Progenitor cell of endocrine pancreas (in vitro differentiated cells): ENCODE measurements at regions not wholly inside any gene's neighbourhood (a gene's known extent, or its start where the extent isn't known, plus 50 kb on each side); places are given as distances from the start of the nearest gene placed in this dataset.

Source experiments
- DNase-seq: peaks from one replicate; pipeline ENCODE4 v3.0.0; 2021; ENCODE audit warnings: low spot score; ENCODE audit not compliant: unreplicated experiment
- H3K27ac Mint-ChIP-seq: 2 replicates; pipeline ENCODE4 v1.8.0; 2021; ENCODE audit warnings: mild to moderate bottlenecking, moderate library complexity, mixed read lengths
- H3K27me3 Mint-ChIP-seq: 2 replicates; pipeline ENCODE4 v1.8.0; 2021; ENCODE audit warnings: mixed read lengths
- H3K36me3 Mint-ChIP-seq: 2 replicates; pipeline ENCODE4 v1.8.0; 2022; ENCODE audit warnings: mixed read lengths; ENCODE audit not compliant: insufficient read depth
- H3K4me1 Mint-ChIP-seq: 2 replicates; pipeline ENCODE4 v1.8.0; 2021; ENCODE audit warnings: low read depth, mixed read lengths
- H3K4me3 Mint-ChIP-seq: 2 replicates; pipeline ENCODE4 v1.8.0; 2021; ENCODE audit warnings: low read depth, mild to moderate bottlenecking, moderate library complexity, mixed read lengths
- H3K9me3 Mint-ChIP-seq: 2 replicates; pipeline ENCODE4 v1.8.0; 2021; ENCODE audit warnings: low read depth, mixed read lengths
- TF ChIP-seq, protein P1 (sequence below): fragments of 200-600 bp; sonication (generic); IDR thresholded peaks from one replicate; pipeline ENCODE4 v1.5.0; 2021; ENCODE audit warnings: antibody characterized with exemption, mild to moderate bottlenecking; ENCODE audit not compliant: unreplicated experiment

GRCh38 chr9:38259519-38260218 lies 132.8 kb upstream of the ALDH1B1 start:
- Mint-ChIP-seq H3K9me3 (peaks cover 14% of the 10 kb centered on the region), H3K4me1 (no peaks in the 10 kb centered on the region), H3K36me3 (peaks cover 4% of the 10 kb centered on the region), H3K4me3 (no peak overlapping the region), H3K27ac (no peak overlapping the region), H3K27me3 (no peaks in the 10 kb centered on the region)
- TF ChIP-seq, protein P1, sequence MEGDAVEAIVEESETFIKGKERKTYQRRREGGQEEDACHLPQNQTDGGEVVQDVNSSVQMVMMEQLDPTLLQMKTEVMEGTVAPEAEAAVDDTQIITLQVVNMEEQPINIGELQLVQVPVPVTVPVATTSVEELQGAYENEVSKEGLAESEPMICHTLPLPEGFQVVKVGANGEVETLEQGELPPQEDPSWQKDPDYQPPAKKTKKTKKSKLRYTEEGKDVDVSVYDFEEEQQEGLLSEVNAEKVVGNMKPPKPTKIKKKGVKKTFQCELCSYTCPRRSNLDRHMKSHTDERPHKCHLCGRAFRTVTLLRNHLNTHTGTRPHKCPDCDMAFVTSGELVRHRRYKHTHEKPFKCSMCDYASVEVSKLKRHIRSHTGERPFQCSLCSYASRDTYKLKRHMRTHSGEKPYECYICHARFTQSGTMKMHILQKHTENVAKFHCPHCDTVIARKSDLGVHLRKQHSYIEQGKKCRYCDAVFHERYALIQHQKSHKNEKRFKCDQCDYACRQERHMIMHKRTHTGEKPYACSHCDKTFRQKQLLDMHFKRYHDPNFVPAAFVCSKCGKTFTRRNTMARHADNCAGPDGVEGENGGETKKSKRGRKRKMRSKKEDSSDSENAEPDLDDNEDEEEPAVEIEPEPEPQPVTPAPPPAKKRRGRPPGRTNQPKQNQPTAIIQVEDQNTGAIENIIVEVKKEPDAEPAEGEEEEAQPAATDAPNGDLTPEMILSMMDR, result no peak
- no peak for DNase-seq

DNA sequence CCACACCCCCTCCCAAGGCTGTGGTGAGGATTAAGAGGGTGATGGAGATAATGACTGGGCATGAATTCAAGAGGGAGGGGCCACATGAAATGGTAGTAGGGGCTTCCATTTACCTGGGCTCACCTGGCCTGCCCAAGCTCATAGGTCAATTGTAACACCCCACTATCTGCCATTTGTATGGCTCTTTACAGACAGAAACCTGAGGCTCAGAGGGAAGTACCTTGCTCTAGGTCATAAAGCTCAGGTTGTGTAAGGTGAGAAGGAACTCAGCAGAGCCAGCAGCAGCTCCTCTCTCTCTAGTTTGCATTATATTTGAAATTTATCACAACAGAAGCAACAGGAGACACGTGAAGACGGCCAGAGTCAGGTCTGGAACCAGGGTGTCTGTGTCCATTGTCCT lies 133.4 kb upstream of the ALDH1B1 start:
- H3K27me3 Mint-ChIP-seq, result no peaks in the 10 kb centered on the region

DNA sequence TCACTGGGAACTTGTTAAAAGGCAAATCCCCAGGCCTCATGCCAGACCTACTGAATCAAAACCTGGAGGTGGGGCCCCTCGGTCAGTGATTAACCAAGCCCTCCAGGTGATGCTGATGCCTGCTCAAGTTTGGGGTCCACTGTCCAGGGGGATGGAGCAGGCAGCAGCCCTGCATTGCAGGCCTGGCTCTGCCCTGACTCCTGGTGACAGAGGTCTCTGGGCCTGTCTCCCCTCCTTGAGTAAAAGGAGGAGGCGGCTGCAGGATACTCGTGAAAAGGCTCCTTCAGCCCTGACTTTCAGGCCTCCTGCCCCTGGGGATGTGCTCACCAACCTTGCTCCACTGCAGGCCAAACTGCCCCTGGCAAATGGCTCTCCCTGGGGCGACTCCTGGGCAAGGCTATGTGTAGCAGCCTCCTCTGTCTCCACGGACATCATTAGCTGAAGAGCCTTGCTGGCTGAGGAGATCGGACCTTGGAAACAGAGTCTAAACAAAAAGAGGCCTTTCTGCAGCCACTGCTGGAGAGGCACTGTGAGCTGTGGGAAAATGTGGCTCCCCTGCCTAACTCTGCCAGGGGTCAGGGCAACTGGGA lies 134.8 kb upstream of the ALDH1B1 start:
- H3K27me3 Mint-ChIP-seq, result peaks cover 4% of the 10 kb centered on the region
- no peak for DNase-seq
- H3K4me1 Mint-ChIP-seq, result no peaks in the 10 kb centered on the region
- no peak overlapping the region for H3K27ac Mint-ChIP-seq
- H3K36me3 Mint-ChIP-seq, result peaks cover 2% of the 10 kb centered on the region
- H3K9me3 Mint-ChIP-seq, result peaks cover 3% of the 10 kb centered on the region
- no peak overlapping the region for H3K4me3 Mint-ChIP-seq
- TF ChIP-seq, protein P1, result no peak

More for the DNA sequence above, 133.4 kb upstream of the ALDH1B1 start:
- no peaks in the 10 kb centered on the region for H3K4me1 Mint-ChIP-seq
- peaks cover 2% of the 10 kb centered on the region for H3K36me3 Mint-ChIP-seq
- H3K9me3 Mint-ChIP-seq, result peaks cover 8% of the 10 kb centered on the region
- H3K4me3 Mint-ChIP-seq, result no peak overlapping the region
- TF ChIP-seq, protein P1, result no peak
- no peak for DNase-seq
- H3K27ac Mint-ChIP-seq, result no peak overlapping the region

DNA sequence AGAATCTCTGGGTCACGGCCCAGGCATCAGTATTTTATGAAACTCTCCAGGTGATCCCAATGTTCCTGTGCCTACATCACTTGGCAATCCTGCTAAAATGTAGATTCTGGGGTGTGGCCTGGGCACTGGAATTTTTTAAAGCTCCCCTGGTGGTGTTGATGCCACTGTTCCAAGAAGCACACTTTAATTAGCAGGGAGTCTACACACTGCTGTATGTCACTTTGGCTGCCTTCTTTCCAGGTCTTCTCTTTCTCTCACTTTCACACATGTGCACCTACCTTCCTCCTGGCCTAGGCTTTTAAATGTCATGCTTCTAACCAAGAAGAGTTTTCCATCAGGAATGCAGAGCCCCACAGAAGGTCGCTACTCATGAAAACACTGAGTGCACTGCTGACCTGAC lies 136.0 kb upstream of the ALDH1B1 start:
- no peak overlapping the region for H3K27ac Mint-ChIP-seq
- no peak for DNase-seq
- H3K27me3 Mint-ChIP-seq, result peaks cover 4% of the 10 kb centered on the region
- no peaks in the 10 kb centered on the region for H3K4me1 Mint-ChIP-seq
- peaks cover 2% of the 10 kb centered on the region for H3K36me3 Mint-ChIP-seq
- TF ChIP-seq, protein P1, result no peak
- H3K9me3 Mint-ChIP-seq, result peaks cover 3% of the 10 kb centered on the region
- no peak overlapping the region for H3K4me3 Mint-ChIP-seq

GRCh38 chr9:38255599-38255998 lies 136.9 kb upstream of the ALDH1B1 start:
- Mint-ChIP-seq H3K27me3 (peaks cover 4% of the 10 kb centered on the region), H3K4me3 (no peak overlapping the region), H3K4me1 (no peaks in the 10 kb centered on the region), H3K36me3 (peaks cover 2% of the 10 kb centered on the region), H3K9me3 (peaks cover 3% of the 10 kb centered on the region), H3K27ac (no peak overlapping the region)
- TF ChIP-seq, protein P1, result no peak
- no peak for DNase-seq
